Natural killer cell (primary cell): ENCODE measurements at regions not wholly inside any gene's neighbourhood (a gene's known extent, or its start where the extent isn't known, plus 50 kb on each side); places are given as distances from the start of the nearest gene placed in this dataset.

Source experiments
- ATAC-seq, 3 donors: fragments of 150-1000 bp in 2 of 3; fragments of 200-7000 bp in 1 of 3; cut with Tn5 transposase; 1 replicate in 1 of 3; 2 replicates in 2 of 3; pipeline ENCODE4 v1.10.0; 2021; ENCODE audit warnings: mild to moderate bottlenecking in 2 of 3, moderate library complexity in 2 of 3
- DNase-seq, 2 donors: peaks; one replicate each; pipeline versions ENCODE4 v3.0.0 to v3.0.0-alpha.2; 2013 to 2021; ENCODE audit warnings: mixed read lengths in 1 of 2
- H3K27ac ChIP-seq: one replicate; pipeline ENCODE4 v1.5.1; 2013; ENCODE audit warnings: mild to moderate bottlenecking, low read length
- H3K27me3 ChIP-seq: one replicate; pipeline ENCODE4 v1.6.1; 2013; ENCODE audit warnings: low read length; ENCODE audit not compliant: control insufficient read depth, insufficient read depth
- H3K36me3 ChIP-seq: one replicate; pipeline ENCODE4 v1.6.1; 2013; ENCODE audit warnings: low read length; ENCODE audit not compliant: control insufficient read depth, insufficient read depth
- H3K4me1 ChIP-seq: one replicate; pipeline ENCODE4 v1.6.1; 2013; ENCODE audit warnings: low read length; ENCODE audit not compliant: control insufficient read depth, insufficient read depth
- H3K4me3 ChIP-seq: one replicate; pipeline ENCODE4 v1.5.1; 2013; ENCODE audit warnings: low read length
- H3K9me3 ChIP-seq: one replicate; pipeline ENCODE4 v1.6.1; 2013; ENCODE audit warnings: low read length; ENCODE audit not compliant: control insufficient read depth, insufficient read depth
- H3K27ac Mint-ChIP-seq, 2 donors: one replicate each; pipeline ENCODE4 v1.8.0; 2022; ENCODE audit warnings: mild to moderate bottlenecking in 2 of 2, mixed read lengths in 2 of 2, moderate library complexity in 1 of 2
- H3K27me3 Mint-ChIP-seq, 2 donors: one replicate each; pipeline ENCODE4 v1.8.0; 2022; ENCODE audit warnings: low read depth in 2 of 2, mixed read lengths in 2 of 2
- H3K36me3 Mint-ChIP-seq: one replicate; pipeline ENCODE4 v1.8.0; 2022; ENCODE audit warnings: mixed read lengths
- H3K4me1 Mint-ChIP-seq, 2 donors: one replicate each; pipeline ENCODE4 v1.8.0; 2022; ENCODE audit warnings: mixed read lengths in 2 of 2
- H3K4me3 Mint-ChIP-seq: one replicate; pipeline ENCODE4 v1.8.0; 2022; ENCODE audit warnings: mild to moderate bottlenecking, moderate library complexity, mixed read lengths
- H3K9me3 Mint-ChIP-seq, 2 donors: one replicate each; pipeline ENCODE4 v1.8.0; 2022; ENCODE audit warnings: mixed read lengths in 2 of 2
- CTCF ChIP-seq: fragments of 200-600 bp; IDR thresholded peaks from one replicate; pipeline ENCODE4 v1.8.0; 2022; ENCODE audit warnings: antibody characterized with exemption
- WGBS: methylation state at CpG from one replicate; pipeline ENCODE4 v1.1.7; 2013; ENCODE audit warnings: missing lambda C conversion rate; ENCODE audit not compliant: insufficient coverage; 5-methylcytosine and 5-hydroxymethylcytosine counted together
- intact Hi-C: fragments of 100-400 bp; cut with micrococcal nuclease; formaldehyde crosslinking; loops from one replicate; pipeline ENCODE4 v1.14.2; 2022

- TF ChIP-seq CTCF: no peak
- intact Hi-C loops: no loop called here
- 100% methylated on average over 2 of the region's 2 CpGs for WGBS
Observed at GRCh38 chr1:170225781-170226530, 80.2 kb downstream of the NTMT2 start.

GRCh38 chr1:170226767-170227166, 81.0 kb downstream of the NTMT2 start:
- no peaks in the 10 kb centered on the region for H3K9me3 Mint-ChIP-seq
- no peaks in the 10 kb centered on the region for H3K4me1 Mint-ChIP-seq
- no peak overlapping the region for H3K27ac Mint-ChIP-seq
- Histone ChIP-seq H3K4me1 (no peaks in the 10 kb centered on the region), H3K36me3 (no peaks in the 10 kb centered on the region), H3K9me3 (no peaks in the 10 kb centered on the region), H3K27me3 (no peaks in the 10 kb centered on the region), H3K27ac (no peak overlapping the region), H3K4me3 (no peak overlapping the region)
- ATAC-seq (no peak), DNase-seq (no peak)
- peaks cover 10 to 30% of the 10 kb centered on the region in 2 donors for H3K27me3 Mint-ChIP-seq
- H3K4me3 Mint-ChIP-seq: no peak overlapping the region
- H3K36me3 Mint-ChIP-seq: no peaks in the 10 kb centered on the region
- intact Hi-C loops: no loop called here
- TF ChIP-seq CTCF: no peak
- 33% methylated on average over 1 of the region's 1 CpG for WGBS

More at GRCh38 chr1:170225781-170226530, 80.2 kb downstream of the NTMT2 start:
- Mint-ChIP-seq H3K36me3 (no peaks in the 10 kb centered on the region), H3K4me3 (no peak overlapping the region), H3K9me3 (no peaks in the 10 kb centered on the region), H3K4me1 (no peaks in the 10 kb centered on the region), H3K27me3 (peaks cover 10 to 29% of the 10 kb centered on the region in 2 donors), H3K27ac (no peak overlapping the region)
- no peaks in the 10 kb centered on the region for H3K4me1 ChIP-seq
- ATAC-seq (no peak), DNase-seq (no peak)
- H3K27me3 ChIP-seq: no peaks in the 10 kb centered on the region
- no peak overlapping the region for H3K4me3 ChIP-seq
- H3K36me3 ChIP-seq: no peaks in the 10 kb centered on the region
- no peaks in the 10 kb centered on the region for H3K9me3 ChIP-seq
- H3K27ac ChIP-seq: no peak overlapping the region

- no peaks in the 10 kb centered on the region for H3K4me1 ChIP-seq
- H3K36me3 ChIP-seq: no peaks in the 10 kb centered on the region
- H3K27me3 Mint-ChIP-seq: peaks cover 7 to 23% of the 10 kb centered on the region in 2 donors
- no peaks in the 10 kb centered on the region for H3K9me3 Mint-ChIP-seq
- WGBS: 100% methylated on average over 1 of the region's 1 CpG
- H3K4me1 Mint-ChIP-seq: no peaks in the 10 kb centered on the region
- DNase-seq (no peak), ATAC-seq (no peak)
- intact Hi-C loops: no loop called here
- H3K27ac ChIP-seq: no peak overlapping the region
- no peak overlapping the region for H3K4me3 ChIP-seq
- H3K36me3 Mint-ChIP-seq: no peaks in the 10 kb centered on the region
- H3K4me3 Mint-ChIP-seq: no peak overlapping the region
- no peak for TF ChIP-seq CTCF
- no peaks in the 10 kb centered on the region for H3K27me3 ChIP-seq
- no peak overlapping the region for H3K27ac Mint-ChIP-seq
- H3K9me3 ChIP-seq: no peaks in the 10 kb centered on the region
Observed at GRCh38 chr1:170230323-170230722, 84.6 kb downstream of the NTMT2 start.

GRCh38 chr1:170231662-170232061, 85.9 kb downstream of the NTMT2 start:
- Mint-ChIP-seq H3K4me3 (no peak overlapping the region), H3K27ac (no peak overlapping the region), H3K27me3 (peaks cover 7 to 23% of the 10 kb centered on the region in 2 donors), H3K36me3 (no peaks in the 10 kb centered on the region), H3K4me1 (no peaks in the 10 kb centered on the region), H3K9me3 (no peaks in the 10 kb centered on the region)
- ATAC-seq (no peak), DNase-seq (no peak)
- Histone ChIP-seq H3K4me1 (no peaks in the 10 kb centered on the region), H3K36me3 (no peaks in the 10 kb centered on the region), H3K27ac (no peak overlapping the region), H3K4me3 (no peak overlapping the region), H3K9me3 (no peaks in the 10 kb centered on the region), H3K27me3 (no peaks in the 10 kb centered on the region)
- intact Hi-C loops: no loop called here
- 94% methylated on average over 1 of the region's 1 CpG for WGBS
- no peak for TF ChIP-seq CTCF
